ENCODE measurements at regions not wholly inside any gene's neighbourhood (a gene's known extent, or its start where the extent isn't known, plus 50 kb on each side); places are given as distances from the start of the nearest gene placed in this dataset.

- no peak for DNase-seq
Measured at GRCh38 chr22:49197986-49198704, 629.5 kb downstream of the BRD1 start.

DNA sequence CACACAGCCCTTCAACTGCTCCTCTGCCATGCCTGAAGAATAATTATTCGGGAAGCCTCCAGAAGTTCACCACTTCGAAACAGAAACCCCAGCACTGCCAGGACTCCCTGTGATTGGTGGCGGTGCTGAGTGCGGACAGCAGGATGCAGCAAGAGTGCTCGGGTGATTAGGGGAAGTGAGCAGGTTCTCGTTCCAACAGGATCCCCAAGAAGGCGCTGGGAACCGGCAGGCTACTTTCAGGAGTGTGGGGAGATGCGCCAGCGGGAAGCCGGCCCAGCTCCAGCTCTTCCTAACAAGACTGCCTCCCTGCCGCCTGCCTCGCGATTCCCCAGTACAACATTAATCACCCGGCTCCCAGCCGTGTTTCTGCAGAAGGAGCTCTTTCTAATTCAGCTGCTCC is 630.2 kb downstream of the BRD1 start:
- no peak for DNase-seq

DNA sequence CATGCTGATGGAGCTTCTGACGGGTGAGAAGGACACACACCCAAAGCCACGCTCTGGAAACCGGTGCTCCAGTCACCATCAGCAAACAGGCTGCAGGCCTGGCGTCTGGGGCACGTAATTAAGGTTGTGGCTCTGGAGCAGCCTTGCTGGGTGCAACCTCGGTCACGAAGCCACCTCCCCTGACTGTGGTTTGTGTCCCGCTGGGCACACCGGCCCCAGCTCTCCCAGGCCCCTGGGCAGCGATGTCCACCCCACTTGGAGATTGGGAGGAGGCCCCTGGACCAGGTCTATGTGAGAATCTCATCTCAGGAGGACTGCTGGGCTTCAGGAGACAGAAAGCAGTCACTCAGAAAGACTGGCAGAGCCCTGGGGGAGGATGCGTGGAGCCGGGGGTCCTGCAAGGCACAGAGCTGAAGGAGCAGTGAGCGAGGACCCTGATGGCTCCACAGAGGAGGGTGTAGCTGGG is 631.6 kb downstream of the BRD1 start:
- no peak for DNase-seq

- DNase-seq = no peak
Measured at GRCh38 chr22:49195636-49196035, 632.0 kb downstream of the BRD1 start.

GRCh38 chr22:49193901-49194465 is 633.7 kb downstream of the BRD1 start:
- no peak for DNase-seq

GRCh38 chr22:49193348-49193747 is 634.3 kb downstream of the BRD1 start:
- DNase-seq = no peak

DNA sequence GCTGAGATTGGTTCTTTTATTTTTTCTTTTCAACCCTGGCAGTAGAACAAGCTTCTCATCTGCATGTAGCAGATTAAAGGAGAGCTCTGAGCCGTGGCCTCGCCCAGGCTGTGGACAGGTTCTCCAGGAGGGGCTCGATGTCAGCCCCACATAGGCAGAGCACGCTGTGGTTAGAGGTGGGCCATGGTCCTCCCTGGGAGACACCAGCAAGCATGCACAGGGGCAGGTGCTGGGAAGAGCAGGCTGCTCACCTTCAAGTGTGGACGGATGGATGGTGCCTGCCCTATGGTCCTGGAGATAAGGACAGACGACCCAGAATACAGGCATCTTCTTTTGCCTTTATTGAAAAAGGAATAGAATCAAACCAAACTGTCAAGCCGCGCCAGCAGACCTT is 634.8 kb downstream of the BRD1 start:
- DNase-seq = no peak

DNA sequence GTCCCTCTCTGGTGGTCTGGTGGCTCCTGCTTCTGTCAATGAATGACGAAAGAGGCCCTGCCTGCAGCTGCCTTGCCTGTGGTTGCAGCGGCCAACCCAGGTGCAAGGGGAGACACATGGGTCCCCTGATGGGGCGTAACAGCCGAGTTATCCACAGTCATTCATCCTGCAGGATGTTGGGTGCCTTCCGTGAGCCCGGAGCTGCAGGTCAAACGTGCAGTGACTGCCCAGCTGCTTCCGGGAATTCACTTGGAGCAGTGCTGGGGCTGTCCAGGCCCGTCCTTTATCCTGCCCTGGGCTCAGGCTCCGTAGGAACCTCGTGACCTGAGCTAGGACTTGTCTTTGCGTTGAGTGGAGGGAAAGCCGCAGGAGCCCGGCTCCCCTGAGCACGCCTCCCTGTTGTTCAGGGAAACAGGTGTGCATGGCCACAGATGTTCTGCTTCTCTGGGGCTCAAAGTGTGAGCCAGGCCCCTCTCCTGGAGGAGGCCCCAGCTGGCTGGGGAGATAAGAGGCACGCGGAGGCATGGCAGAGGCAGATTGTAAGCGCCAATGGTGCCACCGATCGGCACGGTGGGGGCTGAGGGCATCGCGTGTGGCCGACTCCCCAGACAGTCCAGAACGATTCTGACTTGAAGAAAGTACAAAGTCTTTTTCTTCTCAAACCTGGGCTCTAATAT is 635.4 kb downstream of the BRD1 start:
- DNase-seq = peak; percentile 4

DNA sequence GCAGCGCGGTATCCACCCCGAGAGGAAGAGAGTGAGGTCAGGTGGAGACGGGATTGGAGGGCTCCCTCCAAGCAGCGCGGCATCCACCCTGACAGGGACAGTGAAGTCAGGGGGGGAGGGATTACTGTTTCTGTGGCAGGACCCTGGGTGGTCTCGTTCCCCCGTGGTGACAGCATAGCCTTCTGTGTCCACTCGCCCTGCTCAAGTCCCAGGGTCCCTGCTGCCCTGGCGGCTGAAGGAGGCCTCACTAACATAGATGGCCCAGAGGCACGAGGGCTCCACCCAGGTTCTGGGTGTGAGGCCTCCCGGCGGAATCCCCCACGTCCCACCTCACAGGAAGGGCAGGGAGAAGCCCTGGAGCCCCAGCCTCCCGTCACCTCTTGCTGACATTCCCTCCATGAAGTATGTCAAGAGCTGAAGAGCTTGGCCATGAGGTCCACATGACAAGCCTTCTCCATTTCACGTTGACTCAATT is 636.1 kb downstream of the BRD1 start:
- DNase-seq = no peak

- no peak for DNase-seq
Measured at GRCh38 chr22:49190816-49191505, 636.7 kb downstream of the BRD1 start.

GRCh38 chr22:49189871-49190270 is 637.8 kb downstream of the BRD1 start:
- no peak for DNase-seq

- no peak for DNase-seq
Measured at GRCh38 chr22:49188591-49188990, 639.1 kb downstream of the BRD1 start.

DNA sequence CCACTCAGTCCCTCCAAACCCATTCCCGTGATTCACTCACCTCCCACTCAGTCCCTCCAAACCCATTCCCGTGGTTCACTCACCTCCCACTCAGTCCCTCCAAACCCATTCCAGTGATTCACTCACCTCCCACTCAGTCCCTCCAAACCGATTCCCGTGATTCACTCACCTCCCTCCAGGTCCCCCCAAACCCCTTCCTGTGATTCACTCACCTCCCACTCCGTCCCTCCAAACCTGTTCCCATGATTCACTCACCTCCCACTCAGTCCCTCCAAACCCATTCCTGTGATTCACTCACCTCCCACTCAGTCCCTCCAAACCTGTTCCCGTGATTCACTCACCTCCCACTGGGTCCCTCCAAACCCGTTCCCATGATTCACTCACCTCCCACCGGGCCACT is 639.6 kb downstream of the BRD1 start:
- no peak for DNase-seq

DNA sequence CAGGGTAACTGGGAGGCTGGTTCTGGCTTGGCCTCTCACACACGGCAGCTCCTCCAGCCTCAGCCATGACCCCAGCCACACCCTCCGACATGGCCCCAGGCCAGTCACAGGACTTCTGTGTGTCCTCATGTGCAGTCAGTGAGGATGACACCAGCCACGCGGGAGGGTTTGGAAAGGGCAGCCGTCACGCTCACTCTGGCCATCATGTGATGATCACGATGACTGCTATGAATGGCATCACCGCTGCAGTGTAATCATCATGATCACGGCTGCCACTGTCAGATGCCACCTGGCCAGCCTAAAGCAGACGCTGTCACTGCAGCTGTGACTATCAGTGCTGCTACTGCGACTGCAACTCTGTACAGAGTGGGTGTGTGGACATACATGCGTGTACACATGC is 640.9 kb downstream of the BRD1 start:
- no peak for DNase-seq

DNA sequence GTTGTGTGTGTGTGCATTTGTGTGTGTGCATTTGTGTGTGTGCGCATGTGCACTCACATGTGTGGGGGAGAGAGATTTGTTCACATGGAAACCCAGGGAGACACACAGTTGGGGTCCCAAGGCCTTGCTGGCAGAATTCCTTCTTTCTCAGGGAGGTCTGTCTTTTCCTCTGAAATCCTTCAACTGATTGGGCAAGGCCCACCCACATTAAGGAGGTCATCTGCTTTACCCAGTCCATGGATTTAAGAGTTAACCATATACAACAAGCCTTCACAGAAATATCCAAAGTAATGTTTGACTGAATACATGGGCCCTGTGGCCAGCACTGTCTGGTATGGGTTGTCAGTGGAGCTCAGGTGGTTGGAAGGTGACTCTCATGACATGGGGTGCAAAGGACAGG is 641.4 kb downstream of the BRD1 start:
- no peak for DNase-seq

GRCh38 chr22:49185312-49185969 is 642.2 kb downstream of the BRD1 start:
- no peak for DNase-seq

DNA sequence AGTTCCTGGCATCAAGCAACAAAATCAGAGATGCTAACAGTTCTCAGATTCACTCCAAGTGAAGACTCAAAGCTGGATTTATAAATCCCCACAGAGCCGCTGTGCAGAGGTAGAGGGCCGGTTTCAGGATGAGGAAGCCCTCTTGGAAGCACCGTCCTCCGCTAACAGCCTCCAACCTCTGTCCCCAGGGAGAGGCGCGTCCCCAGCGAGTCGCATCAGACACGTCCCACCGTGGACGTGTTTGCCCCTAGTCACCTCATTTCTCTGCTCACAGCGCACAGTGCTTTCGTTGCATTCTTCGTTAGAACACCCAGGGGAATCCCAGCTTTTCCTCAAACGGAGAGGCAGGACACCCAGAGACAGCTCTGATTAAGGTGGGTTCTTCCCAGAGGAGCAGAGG is 642.9 kb downstream of the BRD1 start:
- DNase-seq = no peak

DNA sequence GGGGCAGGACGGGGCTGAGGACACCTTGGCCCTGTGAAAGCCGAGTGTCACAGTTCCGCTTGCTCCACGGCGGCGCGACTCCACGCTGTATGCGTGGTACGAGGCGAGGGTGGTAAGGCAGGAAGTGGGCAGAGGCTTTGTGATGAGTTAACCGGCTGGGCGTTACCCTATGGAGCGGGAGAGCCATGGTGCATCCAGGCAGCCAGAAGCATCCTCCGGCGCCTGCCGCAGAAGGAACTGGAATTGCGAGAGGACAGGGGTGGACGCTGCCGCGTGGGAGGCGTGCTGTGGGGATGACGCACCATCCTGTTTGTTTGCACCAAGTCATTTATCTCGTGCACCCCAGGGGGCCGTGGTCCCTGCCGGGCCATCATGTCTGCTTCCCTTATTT is 643.9 kb downstream of the BRD1 start:
- no peak for DNase-seq

DNA sequence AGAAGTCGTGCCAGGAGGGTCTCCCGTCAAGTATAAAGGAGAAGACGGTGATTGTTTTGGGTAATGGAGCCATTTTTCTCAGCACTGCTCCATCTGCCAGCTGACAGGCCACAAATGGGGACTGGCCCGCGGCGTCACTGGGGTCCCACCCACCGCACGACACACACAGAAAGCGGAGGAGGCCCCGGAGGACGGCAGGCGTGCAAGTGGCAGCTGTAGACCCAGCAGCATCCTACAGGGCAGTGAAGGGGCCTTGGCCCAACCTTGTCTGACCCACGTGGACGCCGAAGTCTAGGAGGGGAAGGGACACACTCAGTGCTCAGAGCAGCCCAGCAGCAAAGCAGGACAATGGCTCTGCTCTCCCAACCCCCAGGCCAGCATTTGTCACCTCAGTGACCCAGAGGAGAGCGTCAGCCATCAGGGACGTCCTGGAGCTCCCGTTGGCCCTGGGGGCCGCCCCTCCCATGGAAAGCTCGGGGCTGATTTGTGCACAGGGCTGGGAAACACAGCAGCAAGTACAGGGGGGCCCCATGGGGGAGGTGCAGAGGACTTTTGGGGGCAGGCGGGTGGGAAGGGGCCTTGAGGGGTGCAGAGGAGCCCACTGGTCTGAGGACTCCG is 644.4 kb downstream of the BRD1 start:
- DNase-seq = no peak

GRCh38 chr22:49182416-49182815 is 645.3 kb downstream of the BRD1 start:
- no peak for DNase-seq

DNA sequence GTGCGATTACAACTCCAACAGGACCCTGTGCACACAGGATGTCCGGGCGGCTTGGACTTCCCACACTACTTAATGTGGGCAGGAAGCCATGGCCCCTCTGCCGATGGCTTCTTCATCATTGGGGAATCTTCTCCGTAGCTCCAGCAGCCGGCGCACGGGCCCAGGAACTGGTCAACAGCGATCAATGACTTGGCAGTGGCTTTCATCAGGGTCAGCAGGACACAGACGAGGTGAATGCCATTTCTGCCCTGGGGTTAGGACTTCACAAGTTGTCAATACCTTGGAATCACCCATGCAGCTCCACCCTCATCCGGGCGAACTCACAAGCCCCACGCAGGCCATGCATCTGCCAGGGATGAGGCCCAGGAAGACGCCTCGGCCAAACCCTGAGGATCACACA is 645.7 kb downstream of the BRD1 start:
- DNase-seq = no peak

DNA sequence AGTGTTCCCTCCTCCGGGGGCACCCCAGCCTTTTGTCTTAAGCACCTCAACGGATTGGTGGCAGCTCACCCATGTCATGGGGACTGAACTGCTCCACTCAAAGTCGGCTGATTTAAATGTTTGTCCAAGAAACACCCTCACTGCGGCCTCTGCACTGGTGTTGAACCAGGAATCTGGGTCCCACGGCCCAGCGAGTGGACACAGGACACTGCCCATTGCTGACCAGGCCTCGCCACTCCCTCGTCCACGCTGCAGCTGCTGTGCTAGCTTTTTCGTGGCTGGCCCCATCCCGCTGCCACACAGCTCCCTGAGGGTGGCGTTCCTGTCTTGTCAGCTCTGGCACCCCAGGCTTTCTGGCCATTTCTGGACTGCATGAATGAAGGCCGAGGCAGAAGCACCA is 646.2 kb downstream of the BRD1 start:
- DNase-seq = no peak

GRCh38 chr22:49180683-49181024 is 647.0 kb downstream of the BRD1 start:
- DNase-seq = no peak

Measured in hematopoietic multipotent progenitor cell treated with erythropoietin and hydrocortisone succinate and interleukin-3 and kit ligand, for 4 days (in vitro differentiated cells).